HG02884 (cell line): ENCODE measurements at regions not wholly inside any gene's neighbourhood (a gene's known extent, or its start where the extent isn't known, plus 50 kb on each side); places are given as distances from the start of the nearest gene placed in this dataset.
"Not testable (repeated sequence)": the region's sequence is repeated elsewhere in the genome, so short reads cannot be mapped to it uniquely, and the experiment has no call there.

ENCODE experiments used
- ATAC-seq: cut with Tn5 transposase; IDR thresholded peaks from one replicate; pipeline ENCODE4 v1.9.1; 2021; ENCODE audit warnings: mild to moderate bottlenecking, moderate library complexity; ENCODE audit not compliant: unreplicated experiment

DNA sequence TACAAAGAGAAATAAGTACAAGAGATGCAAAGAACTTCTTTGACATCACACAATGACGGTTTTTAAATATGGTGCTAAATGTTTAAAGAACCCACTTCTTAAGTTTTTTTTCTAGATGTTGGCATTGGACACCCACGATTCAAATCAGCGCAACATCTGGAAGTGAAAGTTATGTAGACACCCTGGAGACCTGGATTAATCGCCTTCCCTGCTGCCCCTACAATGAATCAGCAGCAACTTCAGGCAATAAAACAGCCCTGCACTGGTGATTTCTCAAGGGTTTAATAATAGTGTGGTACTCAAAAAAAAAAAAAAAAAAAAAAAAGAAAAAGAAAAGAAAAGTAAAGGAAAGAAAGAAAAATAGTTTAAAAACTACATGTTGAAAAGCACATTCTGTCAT lies 248.3 kb downstream of the NUF2 start:
- ATAC-seq: no peak

DNA sequence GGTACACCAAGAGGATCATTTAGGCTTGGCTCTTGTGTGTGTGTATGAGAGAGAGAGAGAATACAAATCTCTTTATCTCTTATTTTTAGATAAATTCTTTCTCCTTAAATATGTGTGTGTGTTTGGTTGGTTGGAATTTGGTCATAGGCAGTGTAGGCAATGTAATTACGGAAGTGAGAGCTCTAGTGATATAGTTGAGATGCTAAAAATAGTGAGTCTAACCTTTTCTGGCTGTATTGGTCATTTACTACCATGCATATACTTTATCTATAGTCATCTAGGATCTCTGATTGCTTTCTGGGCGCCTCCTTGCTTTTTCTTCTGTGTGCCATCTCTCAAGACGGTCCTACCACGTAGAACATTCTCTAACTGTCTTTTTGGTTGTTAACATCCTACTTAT lies 250.2 kb downstream of the NUF2 start:
- no peak for ATAC-seq

DNA sequence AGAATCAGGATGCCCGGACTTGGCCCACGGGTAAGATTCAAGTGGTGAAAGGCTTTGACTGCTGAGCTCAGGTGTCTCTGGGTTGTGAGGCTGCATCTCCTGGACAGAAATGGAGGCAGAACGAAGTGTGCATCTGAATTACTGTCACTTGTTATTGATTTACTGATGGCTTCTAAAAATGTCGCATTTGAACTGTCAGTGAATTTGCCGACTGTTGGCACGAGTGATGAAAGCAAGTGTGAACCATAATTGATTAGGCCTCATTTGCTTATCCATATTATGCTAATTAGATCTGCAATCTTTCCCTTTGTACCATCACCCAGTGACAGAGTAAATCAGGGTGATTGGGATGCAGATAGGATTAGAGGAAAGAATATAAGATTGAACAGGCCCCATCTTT lies 252.4 kb downstream of the NUF2 start:
- ATAC-seq: no peak

DNA sequence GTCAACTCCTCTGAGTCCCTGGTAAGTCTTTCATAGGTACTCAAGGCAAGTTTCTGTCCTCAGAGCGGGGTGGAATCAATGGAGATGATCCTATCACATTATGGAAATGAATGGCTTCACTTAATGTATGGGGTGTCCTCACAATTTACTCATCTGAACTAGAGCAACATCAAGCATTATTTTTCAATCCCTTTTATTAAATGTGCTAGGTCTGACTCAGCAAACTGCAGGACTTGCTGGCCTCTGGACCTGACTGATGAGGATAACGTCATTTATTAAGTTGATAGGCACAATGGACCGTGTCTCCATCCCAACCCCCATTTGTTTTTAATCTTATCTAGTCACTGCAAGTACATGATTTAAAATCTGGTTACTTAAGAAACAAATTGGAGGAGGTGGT lies 259.2 kb downstream of the NUF2 start:
- ATAC-seq: no peak

DNA sequence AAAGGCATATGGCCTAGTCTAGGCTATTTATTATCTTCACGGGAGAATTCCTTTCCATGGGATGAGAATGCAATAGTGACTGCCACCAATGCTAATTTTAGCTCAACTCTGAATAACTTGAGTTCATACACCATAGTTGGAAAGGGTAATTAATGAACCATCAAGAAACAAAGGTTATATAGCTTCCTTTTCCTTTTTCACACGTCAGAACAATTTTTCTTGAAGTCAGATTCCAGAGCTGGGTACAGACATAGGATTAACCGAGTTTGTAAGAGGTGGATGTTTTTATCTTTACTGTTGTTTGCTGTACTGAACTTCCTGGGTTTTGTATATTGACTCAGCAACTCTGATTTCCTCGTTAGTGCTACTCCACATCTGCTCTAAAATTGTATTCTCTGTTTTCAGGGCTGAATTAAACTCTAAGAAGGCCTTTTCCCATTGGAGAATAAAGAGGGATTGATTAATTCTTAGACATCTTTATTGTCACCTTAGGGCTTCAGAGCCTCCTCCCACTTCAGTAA lies 262.0 kb downstream of the NUF2 start:
- no peak for ATAC-seq

DNA sequence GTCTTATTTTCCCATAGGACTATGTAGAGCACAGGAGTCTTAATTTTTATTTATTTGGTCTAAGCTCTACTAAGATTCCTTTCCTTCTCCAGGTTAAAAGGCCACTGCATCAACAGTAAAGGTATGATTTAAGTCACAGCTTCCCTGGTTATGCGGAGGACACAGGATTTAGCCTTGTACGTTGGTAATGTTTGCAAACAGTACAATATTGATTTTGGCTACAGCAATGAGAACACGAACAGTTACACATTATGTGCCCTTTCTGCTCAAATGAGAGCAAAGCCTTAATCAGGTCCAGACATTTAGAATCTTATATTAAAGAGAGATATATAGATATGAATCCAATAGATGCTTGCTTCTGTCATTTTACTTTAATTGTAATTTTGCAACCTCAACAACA lies 264.0 kb downstream of the NUF2 start:
- ATAC-seq: no peak

DNA sequence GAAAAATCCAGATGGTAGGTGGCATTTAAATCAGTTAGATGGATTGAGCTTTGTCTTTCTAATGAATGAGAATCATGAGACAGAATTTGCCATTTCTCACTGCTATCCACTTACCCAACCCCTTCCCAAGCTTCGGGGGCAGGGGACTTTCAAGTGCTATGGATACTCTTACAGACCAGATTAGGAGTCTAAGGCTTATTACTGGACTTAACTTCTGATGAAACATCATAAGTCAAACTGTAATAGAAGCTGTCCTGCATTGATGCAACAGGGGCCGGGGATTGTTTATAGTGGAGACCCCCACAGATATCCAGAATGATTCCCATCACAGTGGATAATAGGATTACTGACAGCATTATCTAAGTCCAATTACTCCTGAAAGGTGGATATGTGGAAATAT lies 267.0 kb downstream of the NUF2 start:
- ATAC-seq: no peak

DNA sequence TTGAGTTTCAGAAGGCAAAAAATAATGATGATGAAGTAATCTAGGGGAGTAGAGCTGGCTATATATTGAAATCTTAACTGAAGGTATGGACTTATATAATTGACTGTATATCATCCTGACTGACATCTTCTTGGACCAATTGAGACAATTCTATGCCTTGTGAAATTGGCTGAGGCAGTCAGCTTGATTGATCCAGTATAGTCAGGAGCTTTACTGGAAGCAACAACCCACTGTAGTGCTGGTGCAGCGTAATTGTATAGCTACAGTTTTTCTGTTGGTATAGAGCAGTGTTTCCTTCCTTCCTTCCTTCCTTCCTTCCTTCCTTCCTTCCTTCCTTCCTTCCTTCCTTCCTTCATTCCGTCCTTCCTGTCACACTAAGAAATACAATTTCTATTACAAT lies 268.0 kb downstream of the NUF2 start:
- no peak for ATAC-seq

DNA sequence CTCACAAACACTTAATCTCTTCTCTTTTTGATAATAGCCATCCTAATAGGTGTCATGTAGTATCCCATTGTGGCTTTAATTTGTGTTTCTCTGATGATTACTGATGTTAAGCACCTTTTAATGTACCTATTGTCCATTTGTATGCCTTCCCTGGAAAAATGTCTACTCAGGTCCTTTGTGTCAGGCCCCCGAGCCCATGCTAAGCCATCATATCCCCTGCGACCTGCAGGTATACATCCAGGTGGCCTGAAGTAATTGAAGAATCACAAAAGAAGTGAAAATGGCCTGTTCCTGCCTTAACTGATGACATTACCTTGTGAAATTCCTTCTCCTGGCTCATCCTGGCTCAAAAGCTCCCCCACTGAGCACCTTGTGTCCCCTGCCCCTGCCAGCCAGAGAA lies 269.4 kb downstream of the NUF2 start:
- ATAC-seq: not testable (repeated sequence)

DNA sequence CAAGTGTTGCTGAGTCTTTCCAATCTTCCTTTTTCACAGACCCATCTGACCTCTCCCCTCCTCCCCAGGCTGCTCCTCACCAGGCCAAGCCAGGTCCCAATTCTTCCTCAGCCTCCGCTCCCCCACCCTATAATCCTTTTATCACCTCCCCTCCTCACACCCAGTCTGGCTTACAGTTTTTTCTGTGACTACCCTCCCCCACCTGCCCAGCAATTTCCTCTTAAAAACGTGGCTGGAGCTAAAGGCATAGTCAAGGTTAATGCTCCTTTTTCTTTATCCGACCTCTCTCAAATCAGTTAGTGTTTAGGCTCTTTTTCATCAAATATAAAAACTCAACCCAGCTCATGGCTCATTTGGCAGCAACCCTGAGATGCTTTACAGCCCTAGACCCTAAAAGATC lies 270.9 kb downstream of the NUF2 start:
- ATAC-seq: not testable (repeated sequence)

DNA sequence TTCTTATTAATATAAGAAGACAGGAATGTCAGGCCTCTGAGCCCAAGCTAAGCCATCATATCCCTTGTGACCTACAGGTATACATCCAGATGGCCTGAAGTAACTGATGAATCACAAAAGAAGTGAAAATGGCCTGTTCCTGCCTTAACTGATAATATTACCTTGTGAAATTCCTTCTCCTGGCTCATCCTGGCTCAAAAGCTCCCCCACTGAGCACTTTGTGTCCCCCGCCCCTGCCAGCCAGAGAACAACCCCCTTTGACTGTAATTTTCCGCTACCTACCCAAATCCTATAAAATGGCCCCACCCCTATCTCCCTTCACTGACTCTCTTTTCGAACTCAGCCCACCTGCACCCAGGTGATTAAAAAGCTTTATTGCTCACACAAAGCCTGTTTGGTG lies 274.4 kb downstream of the NUF2 start:
- not testable (repeated sequence) for ATAC-seq

DNA sequence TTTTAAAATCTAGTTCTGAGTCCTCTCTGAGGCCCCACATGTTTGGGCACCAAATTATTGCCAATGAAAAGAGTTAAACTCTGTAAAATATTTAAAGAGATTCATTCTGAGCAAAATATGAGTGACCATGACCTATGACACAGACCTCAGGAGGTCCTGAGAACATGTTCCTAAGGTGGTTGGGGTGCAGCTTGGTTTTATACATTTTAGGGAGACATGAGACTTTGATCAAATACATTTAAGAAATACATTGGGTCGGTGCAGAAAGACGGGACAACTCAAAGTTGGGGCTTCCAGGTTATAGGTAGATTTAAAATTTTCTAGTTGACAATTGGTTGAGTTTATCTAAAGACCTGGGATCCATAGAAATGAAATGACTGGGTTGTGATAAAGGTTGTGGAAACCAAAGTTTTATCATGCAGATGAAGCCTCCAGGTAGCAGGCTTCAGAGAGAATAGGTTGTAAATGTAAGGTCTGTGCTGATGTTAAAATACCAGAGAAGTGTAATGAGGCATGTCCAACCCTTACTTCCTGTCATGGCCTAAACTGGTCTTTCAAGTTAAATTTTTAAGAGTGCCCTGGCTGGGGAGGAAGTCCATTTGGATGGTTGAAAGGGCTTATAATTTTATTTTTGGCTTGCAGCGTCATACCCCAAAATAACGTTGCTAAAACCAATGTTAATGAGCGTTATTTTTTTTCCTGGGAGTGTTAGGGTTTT lies 274.9 kb downstream of the NUF2 start:
- ATAC-seq: no peak

DNA sequence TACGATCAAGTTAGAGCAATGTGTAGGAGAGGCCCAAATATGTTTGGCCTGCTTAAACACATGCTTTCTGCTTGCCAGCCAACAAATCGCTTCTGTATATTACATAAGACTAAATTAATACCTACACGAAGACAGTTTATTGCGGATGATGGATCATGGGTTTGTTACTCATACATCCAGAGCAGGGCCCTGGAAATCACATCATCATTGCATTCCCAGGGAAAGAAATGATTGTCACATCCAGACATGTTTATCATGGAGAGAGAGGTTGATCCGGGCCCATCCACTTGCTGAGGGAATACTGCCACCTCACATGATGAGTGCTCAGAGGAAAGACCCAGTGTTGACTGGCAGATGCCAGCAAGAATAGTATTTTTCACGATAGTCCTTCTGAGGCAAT lies 282.6 kb downstream of the NUF2 start:
- no peak for ATAC-seq

DNA sequence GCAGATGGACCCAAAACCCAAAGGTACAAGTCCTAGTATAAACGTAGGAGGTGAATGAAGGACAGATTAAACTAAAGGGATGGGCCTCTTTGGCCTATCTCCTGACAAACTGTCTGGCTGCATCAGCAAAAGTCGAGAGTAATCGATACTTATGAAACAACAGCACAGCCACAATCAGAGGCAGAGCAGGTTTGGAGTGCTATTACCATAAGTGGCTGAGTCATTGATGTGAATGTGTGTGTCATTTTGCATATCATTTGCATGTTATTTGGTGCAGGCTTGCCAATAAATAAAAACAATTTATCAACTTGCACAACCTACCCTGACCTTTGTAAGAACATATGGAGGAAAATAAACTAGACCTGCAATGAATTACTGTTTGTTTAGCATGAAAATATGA lies 283.1 kb downstream of the NUF2 start:
- no peak for ATAC-seq

DNA sequence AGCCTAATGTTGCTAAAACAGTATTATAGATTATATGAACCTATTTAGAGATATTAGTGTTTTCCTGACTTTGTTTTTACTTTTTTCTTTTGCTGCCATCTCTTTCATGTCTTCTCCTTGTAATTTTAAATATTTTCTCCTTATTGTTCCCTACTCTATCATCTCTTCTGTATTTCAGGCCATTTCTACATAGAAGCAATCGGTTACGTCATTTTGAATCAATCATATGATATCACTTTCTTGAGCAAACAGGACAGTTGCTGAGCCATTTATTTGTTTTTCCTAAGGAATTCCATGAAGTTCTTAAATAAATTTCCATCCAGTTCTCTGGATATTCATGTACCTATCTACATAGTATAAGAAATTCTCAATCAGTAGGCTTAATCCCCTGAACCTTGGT lies 287.2 kb downstream of the NUF2 start:
- no peak for ATAC-seq

DNA sequence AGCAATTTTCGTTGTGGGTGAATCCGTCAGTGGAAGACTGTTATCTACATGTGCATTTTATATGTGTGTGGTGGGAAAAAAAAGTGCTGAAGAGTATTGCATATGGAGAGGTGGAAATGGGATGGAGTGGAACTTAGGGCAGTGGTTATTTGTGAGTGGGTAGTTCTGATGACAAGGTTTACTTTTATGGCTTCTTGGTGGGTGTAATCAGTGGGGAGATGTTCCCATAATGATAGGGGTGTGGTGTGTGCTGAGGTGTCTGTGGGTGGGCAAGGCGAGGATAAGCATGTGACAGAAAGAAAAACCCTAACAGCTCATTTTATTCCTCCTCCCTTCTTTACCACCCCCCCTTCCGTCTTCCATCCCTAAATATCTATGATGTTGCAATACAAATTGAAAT lies 288.1 kb downstream of the NUF2 start:
- ATAC-seq: no peak

DNA sequence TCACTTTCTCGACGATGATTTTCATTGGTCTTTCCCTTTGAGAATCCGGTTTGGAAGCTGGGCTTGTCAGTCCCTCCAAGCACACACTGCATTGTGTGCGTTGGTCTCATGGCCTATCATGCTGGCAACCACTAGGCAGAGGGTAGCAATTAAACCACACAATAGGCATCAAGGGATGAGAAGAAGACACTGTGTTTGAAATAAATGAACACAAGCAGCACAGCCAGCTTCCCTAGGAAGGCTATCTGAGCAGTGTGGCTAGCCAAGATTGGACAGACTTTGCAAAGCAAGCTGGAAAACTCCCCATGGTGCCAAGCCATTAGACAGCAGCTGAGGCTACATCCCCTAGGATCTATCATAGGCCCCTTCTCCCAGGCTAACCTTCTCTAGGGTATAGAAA lies 288.7 kb downstream of the NUF2 start:
- no peak for ATAC-seq

DNA sequence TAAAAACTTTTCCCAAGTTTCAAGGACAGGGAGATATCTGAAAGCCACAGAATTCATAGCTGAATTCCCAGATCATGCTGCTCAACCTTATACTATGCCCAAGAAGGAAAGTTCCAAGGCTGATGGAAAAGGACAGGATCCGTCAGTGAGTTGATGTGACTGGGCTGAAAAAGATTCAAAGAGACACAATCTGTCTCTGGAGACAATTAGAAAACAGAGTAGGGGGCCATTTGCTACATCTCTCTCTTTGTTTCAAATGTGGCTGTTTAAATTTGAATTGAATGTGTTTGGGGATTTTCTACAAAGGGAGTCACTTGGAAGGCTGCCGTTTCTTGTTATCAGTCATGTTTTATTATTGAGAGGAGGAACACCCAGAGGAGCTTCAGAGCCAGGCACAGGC lies 292.6 kb downstream of the NUF2 start:
- no peak for ATAC-seq

DNA sequence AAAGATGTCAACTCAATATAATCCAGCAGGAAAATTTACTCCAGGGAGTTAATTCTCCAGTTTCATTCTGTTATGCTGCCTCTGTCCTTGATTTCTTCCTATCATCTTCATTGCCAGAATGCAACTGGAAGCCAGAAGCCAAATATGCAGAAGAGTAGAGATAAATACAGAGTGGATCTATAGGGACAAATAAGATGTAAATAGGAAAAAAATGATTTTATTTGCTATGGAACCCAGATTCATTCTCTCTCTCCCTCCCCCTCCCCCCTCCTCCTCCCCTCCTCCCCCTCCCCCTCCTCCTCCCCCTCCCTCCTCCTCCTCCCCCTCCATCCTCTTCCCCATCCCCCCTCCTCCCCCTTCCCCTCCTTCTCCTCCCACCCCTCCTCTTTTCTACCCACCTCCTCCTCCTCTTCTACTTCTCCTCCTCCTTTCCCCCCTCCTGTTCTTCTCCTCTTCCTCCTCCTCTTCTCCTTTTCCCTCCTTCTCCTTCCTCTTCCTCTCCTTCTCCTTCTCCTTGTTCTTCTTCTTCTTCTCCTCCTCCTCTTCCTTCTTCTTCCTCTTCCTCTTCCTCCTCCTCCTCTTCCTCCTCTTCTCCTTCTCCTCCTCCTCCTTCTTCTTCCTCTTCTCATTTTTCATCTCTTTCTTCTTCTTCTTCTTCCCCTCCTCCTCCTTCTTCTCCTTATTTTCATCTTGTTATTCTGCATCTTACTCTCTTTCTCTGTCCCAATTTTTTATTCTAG lies 306.4 kb downstream of the NUF2 start:
- no peak for ATAC-seq

DNA sequence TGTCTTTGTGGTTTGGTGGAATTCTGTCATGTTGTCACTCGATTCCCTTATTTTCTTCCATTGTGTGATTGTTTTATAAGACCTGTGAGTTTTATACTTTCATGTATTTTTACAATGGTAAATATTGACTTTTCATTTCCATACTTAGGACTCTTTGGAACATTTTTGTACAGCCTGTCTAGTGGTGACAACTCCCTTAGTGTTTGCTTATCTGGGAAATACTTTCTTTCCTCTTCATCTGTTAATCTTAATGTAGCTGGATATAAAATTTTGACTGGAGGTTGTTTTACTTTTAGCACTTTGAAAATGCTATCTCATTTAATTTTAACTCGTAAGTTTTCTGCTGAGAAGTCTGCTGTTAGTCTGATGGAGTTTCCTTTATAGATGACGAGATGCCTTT lies 310.5 kb downstream of the NUF2 start:
- no peak for ATAC-seq

DNA sequence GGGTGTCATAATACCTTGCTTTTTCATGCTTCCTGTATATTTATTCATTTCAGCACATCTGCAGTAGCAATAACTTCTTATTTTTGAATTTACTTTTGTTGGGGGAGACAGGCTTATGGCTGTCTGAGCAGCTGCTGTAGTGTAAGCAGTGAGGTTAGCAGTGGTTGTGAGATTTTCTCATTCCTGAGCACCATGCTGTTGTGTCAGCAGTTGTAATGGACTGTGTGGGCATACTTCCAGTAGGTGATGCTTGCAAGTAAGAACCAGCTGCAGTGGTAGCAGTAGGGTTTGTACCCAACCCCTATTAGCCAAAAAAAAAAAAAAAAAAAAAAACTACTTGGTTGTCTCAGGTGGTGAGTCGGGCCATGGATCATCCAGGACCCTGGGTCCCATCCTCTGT lies 311.6 kb downstream of the NUF2 start:
- no peak for ATAC-seq

DNA sequence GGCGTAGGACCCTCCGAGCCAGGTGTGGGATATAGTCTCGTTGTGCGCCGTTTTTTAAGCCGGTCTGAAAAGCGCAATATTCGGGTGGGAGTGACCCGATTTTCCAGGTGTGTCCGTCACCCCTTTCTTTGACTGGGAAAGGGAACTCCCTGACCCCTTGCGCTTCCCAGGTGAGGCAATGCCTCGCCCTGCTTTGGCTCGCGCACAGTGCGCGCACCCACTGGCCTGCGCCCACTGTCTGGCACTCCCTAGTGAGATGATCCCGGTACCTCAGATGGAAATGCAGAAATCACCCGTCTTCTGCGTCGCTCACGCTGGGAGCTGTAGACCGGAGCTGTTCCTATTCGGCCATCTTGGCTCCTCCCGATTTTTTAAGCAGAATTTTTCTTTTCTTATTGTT lies 323.9 kb downstream of the NUF2 start:
- ATAC-seq: not testable (repeated sequence)

DNA sequence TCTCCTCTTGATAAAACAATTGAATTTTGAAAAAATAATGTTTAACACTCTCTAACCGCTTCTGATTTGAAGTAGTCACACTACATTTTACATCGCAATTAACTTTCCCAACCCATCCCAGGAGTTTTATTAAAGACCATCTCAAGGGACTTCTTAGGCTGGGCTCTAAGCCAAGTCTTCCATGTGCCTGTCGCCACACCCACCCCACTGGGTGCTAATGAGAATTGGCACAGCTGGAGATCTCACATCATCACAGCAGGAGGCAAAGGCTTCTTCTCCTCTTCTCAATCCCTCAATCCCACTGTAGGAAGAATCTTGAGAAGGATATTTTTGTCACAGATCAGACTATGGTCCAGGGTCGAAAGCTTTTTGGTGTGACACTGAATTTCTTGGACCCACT lies 328.9 kb downstream of the NUF2 start:
- ATAC-seq: no peak
